IgD-negative memory B cell (primary cell): ENCODE measurements at regions not wholly inside any gene's neighbourhood (a gene's known extent, or its start where the extent isn't known, plus 50 kb on each side); places are given as distances from the start of the nearest gene placed in this dataset.
"Not testable (repeated sequence)": the region's sequence is repeated elsewhere in the genome, so short reads cannot be mapped to it uniquely, and the experiment has no call there.

Source experiments
- H3K27ac Mint-ChIP-seq, 3 donors: one replicate each; pipeline ENCODE4 v1.8.0; 2020 to 2022; ENCODE audit warnings: mild to moderate bottlenecking in 3 of 3, mixed read lengths in 3 of 3, moderate library complexity in 1 of 3
- H3K27me3 Mint-ChIP-seq: one replicate; pipeline ENCODE4 v1.8.0; 2021; ENCODE audit warnings: mixed read lengths
- H3K36me3 Mint-ChIP-seq: one replicate; pipeline ENCODE4 v1.8.0; 2020; ENCODE audit warnings: mild to moderate bottlenecking, mixed read lengths
- H3K4me1 Mint-ChIP-seq, 3 donors: one replicate each; pipeline ENCODE4 v1.8.0; 2020 to 2022; ENCODE audit warnings: mixed read lengths in 3 of 3, mild to moderate bottlenecking in 1 of 3
- H3K4me3 Mint-ChIP-seq, 4 donors: one replicate each; pipeline ENCODE4 v1.8.0; 2020 to 2022; ENCODE audit warnings: mild to moderate bottlenecking in 4 of 4, mixed read lengths in 4 of 4, moderate library complexity in 3 of 4
- H3K9me3 Mint-ChIP-seq, 3 donors: one replicate each; pipeline ENCODE4 v1.8.0; 2020 to 2021; ENCODE audit warnings: mixed read lengths in 3 of 3, mild to moderate bottlenecking in 1 of 3

GRCh38 chr3:87756616-87757015 lies 302.2 kb downstream of the CGGBP1 start:
- peaks cover 3% of the 10 kb centered on the region for H3K27me3 Mint-ChIP-seq
- peaks cover 0 to 2% (median 0%) of the 10 kb centered on the region in 3 donors for H3K9me3 Mint-ChIP-seq
- no peak overlapping the region for H3K4me3 Mint-ChIP-seq

GRCh38 chr3:87755852-87756251 lies 303.0 kb downstream of the CGGBP1 start:
- Mint-ChIP-seq H3K4me3 (no peak overlapping the region), H3K9me3 (peaks cover 0 to 2% (median 0%) of the 10 kb centered on the region in 3 donors), H3K36me3 (no peaks in the 10 kb centered on the region), H3K27me3 (peaks cover 3% of the 10 kb centered on the region), H3K4me1 (no peaks in the 10 kb centered on the region), H3K27ac (no peak overlapping the region)

More at GRCh38 chr3:87756616-87757015, 302.2 kb downstream of the CGGBP1 start:
- Mint-ChIP-seq H3K4me1 (no peaks in the 10 kb centered on the region), H3K36me3 (no peaks in the 10 kb centered on the region), H3K27ac (no peak overlapping the region)

GRCh38 chr3:87742250-87742649 lies 316.6 kb downstream of the CGGBP1 start:
- H3K4me1 Mint-ChIP-seq: peaks cover 0 to 1% (median 0%) of the 10 kb centered on the region in 3 donors
- no peak overlapping the region for H3K4me3 Mint-ChIP-seq
- peaks cover 2% of the 10 kb centered on the region for H3K36me3 Mint-ChIP-seq
- no peaks in the 10 kb centered on the region for H3K27me3 Mint-ChIP-seq
- no peak overlapping the region for H3K27ac Mint-ChIP-seq
- peaks cover 2 to 27% (median 6%) of the 10 kb centered on the region in 3 donors for H3K9me3 Mint-ChIP-seq

- not testable (repeated sequence) for H3K27me3 Mint-ChIP-seq, H3K27ac Mint-ChIP-seq, H3K4me3 Mint-ChIP-seq, H3K36me3 Mint-ChIP-seq, H3K4me1 Mint-ChIP-seq
- H3K9me3 Mint-ChIP-seq: peaks cover 2 to 27% (median 6%) of the 10 kb centered on the region in 3 donors
These were observed 317.9 kb downstream of the CGGBP1 start for GRCh38 chr3:87740894-87741293.

- H3K9me3 Mint-ChIP-seq: peaks cover 2 to 25% (median 6%) of the 10 kb centered on the region in 3 donors
- not testable (repeated sequence) for H3K27ac Mint-ChIP-seq, H3K27me3 Mint-ChIP-seq, H3K4me1 Mint-ChIP-seq, H3K36me3 Mint-ChIP-seq, H3K4me3 Mint-ChIP-seq
These were observed 321.0 kb downstream of the CGGBP1 start for GRCh38 chr3:87737817-87738216.

- no peaks in the 10 kb centered on the region for H3K27me3 Mint-ChIP-seq
- H3K9me3 Mint-ChIP-seq: no peaks in the 10 kb centered on the region
- no peaks in the 10 kb centered on the region for H3K4me1 Mint-ChIP-seq
- H3K4me3 Mint-ChIP-seq: no peak overlapping the region
- no peak overlapping the region for H3K27ac Mint-ChIP-seq
- no peaks in the 10 kb centered on the region for H3K36me3 Mint-ChIP-seq
These were observed 325.0 kb downstream of the CGGBP1 start for GRCh38 chr3:87733671-87734367.

GRCh38 chr3:87732294-87732693 lies 326.5 kb downstream of the CGGBP1 start:
- Mint-ChIP-seq H3K4me3 (no peak overlapping the region), H3K4me1 (no peaks in the 10 kb centered on the region), H3K36me3 (no peaks in the 10 kb centered on the region), H3K9me3 (no peaks in the 10 kb centered on the region), H3K27me3 (no peaks in the 10 kb centered on the region), H3K27ac (no peak overlapping the region)

- Mint-ChIP-seq H3K4me1 (no peaks in the 10 kb centered on the region), H3K27me3 (no peaks in the 10 kb centered on the region), H3K9me3 (peaks cover 0 to 15% (median 4%) of the 10 kb centered on the region in 3 donors)
These were observed 331.0 kb downstream of the CGGBP1 start for GRCh38 chr3:87727783-87728182.

GRCh38 chr3:87719060-87719459 lies 339.7 kb downstream of the CGGBP1 start:
- Mint-ChIP-seq H3K9me3 (peaks cover 0 to 9% (median 0%) of the 10 kb centered on the region in 3 donors), H3K36me3 (no peaks in the 10 kb centered on the region), H3K4me1 (no peaks in the 10 kb centered on the region), H3K27ac (no peak overlapping the region), H3K4me3 (no peak overlapping the region), H3K27me3 (no peaks in the 10 kb centered on the region)

More at GRCh38 chr3:87727783-87728182, 331.0 kb downstream of the CGGBP1 start:
- Mint-ChIP-seq H3K36me3 (no peaks in the 10 kb centered on the region), H3K4me3 (no peak overlapping the region), H3K27ac (no peak overlapping the region)

GRCh38 chr3:87710511-87710910 lies 348.3 kb downstream of the CGGBP1 start:
- Mint-ChIP-seq H3K36me3 (no peaks in the 10 kb centered on the region), H3K27me3 (peaks cover 3% of the 10 kb centered on the region), H3K9me3 (peaks cover 3 to 4% (median 3%) of the 10 kb centered on the region in 3 donors), H3K4me1 (no peaks in the 10 kb centered on the region), H3K4me3 (no peak overlapping the region), H3K27ac (no peak overlapping the region)

GRCh38 chr3:87710028-87710427 lies 348.8 kb downstream of the CGGBP1 start:
- H3K4me3 Mint-ChIP-seq: no peak overlapping the region
- H3K4me1 Mint-ChIP-seq: no peaks in the 10 kb centered on the region
- H3K9me3 Mint-ChIP-seq: peaks cover 3 to 4% (median 3%) of the 10 kb centered on the region in 3 donors
- peaks cover 3% of the 10 kb centered on the region for H3K27me3 Mint-ChIP-seq
- no peaks in the 10 kb centered on the region for H3K36me3 Mint-ChIP-seq
- H3K27ac Mint-ChIP-seq: no peak overlapping the region

- Mint-ChIP-seq H3K36me3 (no peaks in the 10 kb centered on the region), H3K27ac (no peak overlapping the region), H3K9me3 (peaks cover 3 to 4% (median 3%) of the 10 kb centered on the region in 3 donors), H3K4me3 (peak overlapping the region in 1 of 4 donors; percentile 3), H3K27me3 (no peaks in the 10 kb centered on the region), H3K4me1 (no peaks in the 10 kb centered on the region)
These were observed 352.6 kb downstream of the CGGBP1 start for GRCh38 chr3:87706176-87706575.

GRCh38 chr3:87702600-87702999 lies 356.2 kb downstream of the CGGBP1 start:
- Mint-ChIP-seq H3K4me1 (no peaks in the 10 kb centered on the region), H3K9me3 (peaks cover 0 to 4% (median 3%) of the 10 kb centered on the region in 3 donors), H3K27ac (no peak overlapping the region), H3K36me3 (no peaks in the 10 kb centered on the region), H3K4me3 (no peak overlapping the region), H3K27me3 (no peaks in the 10 kb centered on the region)

GRCh38 chr3:87696124-87697013 lies 362.4 kb downstream of the CGGBP1 start:
- Mint-ChIP-seq H3K27me3 (no peaks in the 10 kb centered on the region), H3K4me1 (no peaks in the 10 kb centered on the region), H3K36me3 (peaks cover 1% of the 10 kb centered on the region), H3K9me3 (peaks cover 0 to 4% (median 0%) of the 10 kb centered on the region in 3 donors), H3K4me3 (no peak overlapping the region), H3K27ac (no peak overlapping the region)

GRCh38 chr3:87694678-87695077 lies 364.1 kb downstream of the CGGBP1 start:
- no peaks in the 10 kb centered on the region for H3K4me1 Mint-ChIP-seq
- H3K27me3 Mint-ChIP-seq: no peaks in the 10 kb centered on the region
- H3K4me3 Mint-ChIP-seq: no peak overlapping the region
- peaks cover 0 to 4% (median under 1%) of the 10 kb centered on the region in 3 donors for H3K9me3 Mint-ChIP-seq
- peaks cover 1% of the 10 kb centered on the region for H3K36me3 Mint-ChIP-seq
- H3K27ac Mint-ChIP-seq: no peak overlapping the region
